ENCODE measurements at regions not wholly inside any gene's neighbourhood (a gene's known extent, or its start where the extent isn't known, plus 50 kb on each side); places are given as distances from the start of the nearest gene placed in this dataset.
A peak's percentile ranks its signal among the peaks of the same experiment; 100 is the strongest.

DNA sequence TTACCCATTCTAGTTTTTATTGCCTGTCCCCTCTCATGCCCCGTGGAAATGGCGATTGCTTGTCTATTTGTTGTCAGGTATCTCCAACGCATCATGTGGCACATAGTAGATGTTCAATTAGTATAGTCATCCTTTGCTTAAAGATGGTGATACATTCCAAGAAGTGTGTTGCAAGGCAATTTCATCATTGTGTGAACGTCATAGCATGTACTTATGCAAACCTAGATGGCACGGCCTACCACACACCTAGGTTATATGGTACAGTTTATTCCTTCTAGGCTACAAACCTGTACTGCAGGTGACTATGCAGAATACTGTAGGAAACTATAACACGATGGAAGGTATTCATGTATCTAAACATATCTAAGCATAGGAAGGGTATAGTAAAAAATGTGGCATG is 163.9 kb upstream of the DAPK1 start:
- in situ Hi-C loops (cut with HindIII; ENCODE audit: low sequenced_read_pairs): no loop called here
- H3K4me3 ChIP-seq (ENCODE audit: low read depth, low read length): no peak overlapping the region
- TF ChIP-seq, protein P1, sequence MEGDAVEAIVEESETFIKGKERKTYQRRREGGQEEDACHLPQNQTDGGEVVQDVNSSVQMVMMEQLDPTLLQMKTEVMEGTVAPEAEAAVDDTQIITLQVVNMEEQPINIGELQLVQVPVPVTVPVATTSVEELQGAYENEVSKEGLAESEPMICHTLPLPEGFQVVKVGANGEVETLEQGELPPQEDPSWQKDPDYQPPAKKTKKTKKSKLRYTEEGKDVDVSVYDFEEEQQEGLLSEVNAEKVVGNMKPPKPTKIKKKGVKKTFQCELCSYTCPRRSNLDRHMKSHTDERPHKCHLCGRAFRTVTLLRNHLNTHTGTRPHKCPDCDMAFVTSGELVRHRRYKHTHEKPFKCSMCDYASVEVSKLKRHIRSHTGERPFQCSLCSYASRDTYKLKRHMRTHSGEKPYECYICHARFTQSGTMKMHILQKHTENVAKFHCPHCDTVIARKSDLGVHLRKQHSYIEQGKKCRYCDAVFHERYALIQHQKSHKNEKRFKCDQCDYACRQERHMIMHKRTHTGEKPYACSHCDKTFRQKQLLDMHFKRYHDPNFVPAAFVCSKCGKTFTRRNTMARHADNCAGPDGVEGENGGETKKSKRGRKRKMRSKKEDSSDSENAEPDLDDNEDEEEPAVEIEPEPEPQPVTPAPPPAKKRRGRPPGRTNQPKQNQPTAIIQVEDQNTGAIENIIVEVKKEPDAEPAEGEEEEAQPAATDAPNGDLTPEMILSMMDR (IDR thresholded peaks at IDR 0.05; ENCODE audit: low read depth, low read length, missing control alignments): no peak
- DNase-seq (ENCODE audit: low read depth): no peak

DNA sequence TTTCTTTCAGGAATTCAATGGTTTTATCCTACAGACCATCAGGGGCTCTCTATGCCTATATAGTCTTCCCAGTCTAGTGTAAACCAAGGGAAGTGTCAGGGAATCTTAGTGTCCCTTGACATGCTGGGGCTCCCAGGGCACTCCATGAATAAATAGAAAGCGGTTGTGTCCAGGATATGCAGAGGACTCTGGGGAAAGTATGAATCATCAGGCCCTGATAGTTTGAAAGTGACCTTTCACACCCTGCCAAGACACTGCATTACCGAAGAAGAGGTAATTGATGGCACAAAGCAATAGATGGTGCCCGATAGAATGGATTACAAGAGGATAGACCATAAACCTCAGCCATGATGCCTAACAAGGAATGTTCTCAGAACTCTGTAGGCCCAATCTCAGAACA is 163.3 kb upstream of the DAPK1 start:
- no peak for DNase-seq (ENCODE audit: low read depth)

DNA sequence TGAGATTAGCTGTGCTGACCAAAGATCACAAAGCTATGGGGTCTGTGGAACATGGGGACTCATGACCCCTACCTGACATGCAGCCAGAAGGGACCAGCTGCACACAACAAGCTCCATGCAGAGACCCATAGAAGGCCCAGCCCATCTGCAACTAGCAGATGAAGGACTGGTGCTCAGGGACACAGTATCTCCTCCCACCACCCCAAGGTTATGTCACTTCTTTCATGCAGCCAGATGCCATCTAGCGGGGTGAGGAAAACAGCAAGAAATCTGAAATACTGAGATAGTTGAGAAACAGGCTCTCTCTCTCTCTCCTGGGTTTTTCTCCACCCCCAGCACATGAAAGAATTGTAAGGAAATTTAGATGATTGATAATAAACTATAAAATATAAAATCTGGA is 161.3 kb upstream of the DAPK1 start:
- no peak overlapping the region for H3K4me3 ChIP-seq (ENCODE audit: low read depth, low read length)
- TF ChIP-seq, protein P1 (IDR thresholded peaks at IDR 0.05; ENCODE audit: low read depth, low read length, missing control alignments): no peak
- DNase-seq (ENCODE audit: low read depth): no peak
- in situ Hi-C loops (cut with HindIII; ENCODE audit: low sequenced_read_pairs): loop anchor here (5.0 kb wide), 2 partner anchors 56 to 326 kb away; no protein-coding TSS in a partner anchor

More for the DNA sequence above, 163.3 kb upstream of the DAPK1 start:
- in situ Hi-C loops (cut with HindIII; ENCODE audit: low sequenced_read_pairs): no loop called here
- TF ChIP-seq, protein P1 (IDR thresholded peaks at IDR 0.05; ENCODE audit: low read depth, low read length, missing control alignments): no peak
- no peak overlapping the region for H3K4me3 ChIP-seq (ENCODE audit: low read depth, low read length)

DNA sequence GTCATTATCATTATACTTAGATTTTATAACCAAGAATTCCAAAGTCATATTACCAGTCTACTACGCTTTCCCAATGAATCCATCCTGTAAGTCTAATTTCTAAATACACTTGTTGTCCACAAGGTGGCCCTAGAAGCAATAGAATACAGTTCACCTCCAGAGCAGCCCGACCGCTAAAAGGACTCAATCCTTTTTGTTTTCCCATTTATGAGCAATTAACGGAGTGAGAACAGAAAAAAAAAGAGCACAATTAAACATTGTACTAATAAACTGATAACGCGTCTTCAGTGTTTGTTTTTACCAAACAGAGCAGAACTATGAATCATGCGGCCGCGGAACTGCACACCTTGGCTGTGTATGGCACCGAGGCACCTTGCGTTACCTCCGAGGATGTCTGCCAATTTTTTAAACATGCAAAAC is 160.7 kb upstream of the DAPK1 start:
- DNase-seq (ENCODE audit: low read depth): peak; percentile 84
- TF ChIP-seq, protein P1 (IDR thresholded peaks at IDR 0.05; ENCODE audit: low read depth, low read length, missing control alignments): peak; percentile 51
- in situ Hi-C loops (cut with HindIII; ENCODE audit: low sequenced_read_pairs): loop anchor here (5.0 kb wide), 2 partner anchors 55 to 325 kb away; no protein-coding TSS in a partner anchor
- H3K4me3 ChIP-seq (ENCODE audit: low read depth, low read length): peak overlapping the region; percentile 42

DNA sequence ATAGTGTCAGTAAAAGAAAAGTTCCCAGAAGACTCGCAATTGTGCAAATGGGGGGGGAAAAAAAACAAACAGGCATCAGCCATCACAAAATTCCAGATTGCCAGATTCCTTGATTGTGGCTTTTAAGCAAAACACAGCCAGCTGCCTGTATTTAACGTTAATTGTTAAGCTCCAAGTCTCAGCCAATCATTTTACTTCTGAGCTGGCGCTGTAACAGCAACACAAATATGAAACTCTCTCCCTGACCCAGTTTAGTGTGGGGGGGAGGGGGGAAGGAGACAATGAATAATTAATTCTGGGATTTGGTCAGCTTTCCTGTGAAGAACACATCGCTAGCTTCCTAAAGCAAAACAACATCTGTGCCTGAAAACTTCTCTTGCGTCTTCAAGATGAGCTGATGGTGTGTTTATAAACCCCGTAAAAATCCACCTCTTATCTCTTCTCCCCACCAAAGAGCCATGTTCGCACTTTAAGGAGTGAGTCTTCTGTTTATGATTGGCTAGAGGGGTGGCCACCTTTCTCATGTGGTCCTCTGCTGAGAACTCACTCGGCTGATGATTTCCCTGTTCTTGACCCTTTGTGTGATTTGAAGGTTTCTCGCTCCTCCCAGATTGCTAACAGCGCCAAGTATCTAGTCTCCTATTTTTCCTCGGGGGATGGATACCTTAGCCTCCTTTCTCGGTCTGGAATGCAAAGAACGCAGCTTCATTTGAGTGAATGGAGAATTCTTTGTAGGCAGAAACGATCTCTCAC is 160.2 kb upstream of the DAPK1 start:
- TF ChIP-seq, protein P1 (IDR thresholded peaks at IDR 0.05; ENCODE audit: low read depth, low read length, missing control alignments): no peak
- H3K4me3 ChIP-seq (ENCODE audit: low read depth, low read length): peak overlapping the region; percentile 42
- peak; percentile 40 for DNase-seq (ENCODE audit: low read depth)
- in situ Hi-C loops (cut with HindIII; ENCODE audit: low sequenced_read_pairs): loop anchor here (5.0 kb wide), 2 partner anchors 55 to 325 kb away; no protein-coding TSS in a partner anchor

DNA sequence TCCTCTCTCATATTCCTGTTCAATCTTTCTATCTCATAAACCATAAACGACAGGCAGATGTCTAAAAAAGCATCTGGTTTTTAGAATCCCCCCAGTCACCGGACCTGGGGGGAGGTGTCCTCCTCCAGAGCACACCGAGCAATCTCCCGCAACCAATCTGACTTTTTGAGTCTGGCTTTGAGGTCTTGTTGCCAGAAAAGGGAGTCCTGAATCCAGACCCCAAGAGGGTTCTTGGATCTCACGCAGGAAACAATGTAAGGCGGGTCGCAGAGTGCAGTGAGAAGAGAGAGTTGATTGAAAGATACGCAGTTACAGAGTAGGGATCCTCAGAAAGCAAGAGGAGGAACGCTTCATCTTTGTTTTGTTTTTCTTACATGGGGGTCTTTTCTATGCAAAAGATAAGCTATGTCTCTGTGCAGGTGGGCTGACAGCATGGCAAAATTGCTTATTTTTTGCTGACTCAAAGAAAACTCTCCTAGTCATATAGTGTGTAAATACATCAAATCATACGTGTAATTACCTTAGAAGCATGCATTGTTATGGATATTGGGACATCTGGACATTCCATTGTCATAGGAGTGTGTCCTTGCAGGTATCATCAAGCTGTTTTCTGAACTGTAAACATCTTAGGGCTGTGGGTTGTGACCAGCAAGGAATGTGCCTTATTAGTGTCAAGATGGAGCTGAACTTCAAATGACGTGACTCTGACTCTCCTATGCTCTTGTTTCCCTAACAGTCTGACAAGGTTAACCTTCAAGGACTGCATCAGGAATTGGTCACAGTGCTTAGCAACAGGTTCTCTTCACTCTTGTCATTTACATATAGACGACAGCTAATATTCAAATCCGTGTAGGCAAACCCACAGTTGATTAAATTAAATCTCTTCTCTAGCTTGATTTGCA is 159.3 kb upstream of the DAPK1 start:
- in situ Hi-C loops (cut with HindIII; ENCODE audit: low sequenced_read_pairs): loop anchor here (5.0 kb wide), 2 partner anchors 54 to 324 kb away; no protein-coding TSS in a partner anchor
- TF ChIP-seq, protein P1 (IDR thresholded peaks at IDR 0.05; ENCODE audit: low read depth, low read length, missing control alignments): no peak
- no peak for DNase-seq (ENCODE audit: low read depth)
- no peak overlapping the region for H3K4me3 ChIP-seq (ENCODE audit: low read depth, low read length)

All from astrocyte of the cerebellum (primary cell).